B cell (primary cell): ENCODE measurements at regions not wholly inside any gene's neighbourhood (a gene's known extent, or its start where the extent isn't known, plus 50 kb on each side); places are given as distances from the start of the nearest gene placed in this dataset.

Experiments used
- EZH2 ChIP-seq: IDR thresholded peaks from 2 replicates; pipeline ENCODE4 v1.6.1; 2012; ENCODE audit warnings: borderline replicate concordance, low read depth, mild to moderate bottlenecking, moderate library complexity, low read length; ENCODE audit not compliant: insufficient read depth, poor library complexity, severe bottlenecking
- TF ChIP-seq, protein P1 (sequence below): fragments of 200-600 bp; IDR thresholded peaks from one replicate; pipeline ENCODE4 v1.8.0; 2022; ENCODE audit warnings: antibody characterized with exemption, mild to moderate bottlenecking

- TF ChIP-seq EZH2: no peak
- TF ChIP-seq, protein P1, sequence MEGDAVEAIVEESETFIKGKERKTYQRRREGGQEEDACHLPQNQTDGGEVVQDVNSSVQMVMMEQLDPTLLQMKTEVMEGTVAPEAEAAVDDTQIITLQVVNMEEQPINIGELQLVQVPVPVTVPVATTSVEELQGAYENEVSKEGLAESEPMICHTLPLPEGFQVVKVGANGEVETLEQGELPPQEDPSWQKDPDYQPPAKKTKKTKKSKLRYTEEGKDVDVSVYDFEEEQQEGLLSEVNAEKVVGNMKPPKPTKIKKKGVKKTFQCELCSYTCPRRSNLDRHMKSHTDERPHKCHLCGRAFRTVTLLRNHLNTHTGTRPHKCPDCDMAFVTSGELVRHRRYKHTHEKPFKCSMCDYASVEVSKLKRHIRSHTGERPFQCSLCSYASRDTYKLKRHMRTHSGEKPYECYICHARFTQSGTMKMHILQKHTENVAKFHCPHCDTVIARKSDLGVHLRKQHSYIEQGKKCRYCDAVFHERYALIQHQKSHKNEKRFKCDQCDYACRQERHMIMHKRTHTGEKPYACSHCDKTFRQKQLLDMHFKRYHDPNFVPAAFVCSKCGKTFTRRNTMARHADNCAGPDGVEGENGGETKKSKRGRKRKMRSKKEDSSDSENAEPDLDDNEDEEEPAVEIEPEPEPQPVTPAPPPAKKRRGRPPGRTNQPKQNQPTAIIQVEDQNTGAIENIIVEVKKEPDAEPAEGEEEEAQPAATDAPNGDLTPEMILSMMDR: no peak
Observed at GRCh38 chr13:73321043-73321442, 262.2 kb downstream of the KLF5 start.
